Suprapubic skin (tissue), 4 donors: ENCODE measurements at regions not wholly inside any gene's neighbourhood (a gene's known extent, or its start where the extent isn't known, plus 50 kb on each side); places are given as distances from the start of the nearest gene placed in this dataset.
A peak's percentile ranks its signal among the peaks of the same experiment; 100 is the strongest.

Experiments used
- DNase-seq, 2 donors: peaks; one replicate each; pipeline ENCODE4 v3.0.0-alpha.2; 2019; ENCODE audit warnings: low spot score in 2 of 2
- H3K27ac ChIP-seq: fragments of 200-600 bp; sonication (generic); one replicate; pipeline ENCODE4 v1.5.1; 2019
- H3K27me3 ChIP-seq: fragments of 200-600 bp; sonication (generic); one replicate; pipeline ENCODE4 v1.5.1; 2019
- H3K36me3 ChIP-seq: fragments of 200-600 bp; sonication (generic); one replicate; pipeline ENCODE4 v1.5.1; 2019
- H3K4me1 ChIP-seq: fragments of 200-600 bp; sonication (generic); one replicate; pipeline ENCODE4 v1.5.1; 2019
- H3K4me3 ChIP-seq: fragments of 200-600 bp; sonication (generic); one replicate; pipeline ENCODE4 v1.5.1; 2019; ENCODE audit warnings: mild to moderate bottlenecking
- H3K9me3 ChIP-seq: fragments of 200-600 bp; sonication (generic); one replicate; pipeline ENCODE4 v1.5.1; 2019
- EP300 ChIP-seq: sonication (generic); formaldehyde crosslinking; IDR thresholded peaks from one replicate; pipeline ENCODE4 v1.6.1; 2017; ENCODE audit warnings: antibody characterized with exemption
- POLR2A ChIP-seq, 2 donors: fragments of 450-650 bp; IDR thresholded peaks; one replicate each; pipeline ENCODE4 v1.6.1; 2017; ENCODE audit warnings: antibody characterized with exemption in 2 of 2, mild to moderate bottlenecking in 2 of 2, moderate library complexity in 2 of 2
- POLR2AphosphoS5 ChIP-seq, 3 donors: sonication (generic); formaldehyde crosslinking; IDR thresholded peaks; one replicate each; pipeline ENCODE4 v1.6.1; 2017; ENCODE audit warnings: antibody characterized with exemption in 3 of 3
- WGBS: methylation state at CpG from one replicate; pipeline ENCODE4 v1.1.5; 2018; 5-methylcytosine and 5-hydroxymethylcytosine counted together
- TF ChIP-seq, protein P1 (sequence below), 2 donors: fragments of 200-600 bp in 1 of 2; fragments of 450-650 bp in 1 of 2; sonication (generic) in 1 of 2; IDR thresholded peaks; one replicate each; pipeline ENCODE4 v1.5.1; 2016 to 2019; ENCODE audit warnings: antibody characterized with exemption in 2 of 2, mild to moderate bottlenecking in 1 of 2, moderate library complexity in 1 of 2

DNA sequence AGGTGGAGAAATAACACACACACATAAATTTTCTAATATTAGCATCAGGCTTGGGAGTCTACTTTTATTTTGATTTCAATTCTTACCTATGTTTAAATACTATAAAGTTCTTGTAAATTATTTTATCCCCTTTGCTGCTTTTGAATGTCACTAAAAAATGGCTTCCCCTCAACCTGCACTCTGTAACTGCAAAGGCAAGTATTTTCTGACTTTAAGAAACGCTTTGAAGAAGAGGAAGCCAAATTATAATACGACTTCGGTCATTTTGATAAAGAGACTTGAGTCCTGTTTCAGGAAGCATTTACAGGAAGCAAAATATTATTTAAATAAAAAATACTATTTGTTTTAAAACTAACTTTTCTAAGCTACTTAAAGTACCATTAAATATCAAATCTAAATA lies 627.7 kb upstream of the AGTR1 start:
- 79% methylated on average over 3 of the region's 3 CpGs for WGBS
- Histone ChIP-seq H3K9me3 (no peaks in the 10 kb centered on the region), H3K36me3 (no peaks in the 10 kb centered on the region), H3K27me3 (no peaks in the 10 kb centered on the region), H3K4me1 (no peaks in the 10 kb centered on the region), H3K27ac (no peak overlapping the region), H3K4me3 (no peak overlapping the region)
- no peak for DNase-seq
- TF ChIP-seq EP300 (no peak), POLR2A (IDR thresholded peaks at IDR 0.05) (no peak), POLR2AphosphoS5 (IDR thresholded peaks at IDR 0.05) (no peak)
- TF ChIP-seq, protein P1, sequence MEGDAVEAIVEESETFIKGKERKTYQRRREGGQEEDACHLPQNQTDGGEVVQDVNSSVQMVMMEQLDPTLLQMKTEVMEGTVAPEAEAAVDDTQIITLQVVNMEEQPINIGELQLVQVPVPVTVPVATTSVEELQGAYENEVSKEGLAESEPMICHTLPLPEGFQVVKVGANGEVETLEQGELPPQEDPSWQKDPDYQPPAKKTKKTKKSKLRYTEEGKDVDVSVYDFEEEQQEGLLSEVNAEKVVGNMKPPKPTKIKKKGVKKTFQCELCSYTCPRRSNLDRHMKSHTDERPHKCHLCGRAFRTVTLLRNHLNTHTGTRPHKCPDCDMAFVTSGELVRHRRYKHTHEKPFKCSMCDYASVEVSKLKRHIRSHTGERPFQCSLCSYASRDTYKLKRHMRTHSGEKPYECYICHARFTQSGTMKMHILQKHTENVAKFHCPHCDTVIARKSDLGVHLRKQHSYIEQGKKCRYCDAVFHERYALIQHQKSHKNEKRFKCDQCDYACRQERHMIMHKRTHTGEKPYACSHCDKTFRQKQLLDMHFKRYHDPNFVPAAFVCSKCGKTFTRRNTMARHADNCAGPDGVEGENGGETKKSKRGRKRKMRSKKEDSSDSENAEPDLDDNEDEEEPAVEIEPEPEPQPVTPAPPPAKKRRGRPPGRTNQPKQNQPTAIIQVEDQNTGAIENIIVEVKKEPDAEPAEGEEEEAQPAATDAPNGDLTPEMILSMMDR (IDR thresholded peaks at IDR 0.05) = no peak

DNA sequence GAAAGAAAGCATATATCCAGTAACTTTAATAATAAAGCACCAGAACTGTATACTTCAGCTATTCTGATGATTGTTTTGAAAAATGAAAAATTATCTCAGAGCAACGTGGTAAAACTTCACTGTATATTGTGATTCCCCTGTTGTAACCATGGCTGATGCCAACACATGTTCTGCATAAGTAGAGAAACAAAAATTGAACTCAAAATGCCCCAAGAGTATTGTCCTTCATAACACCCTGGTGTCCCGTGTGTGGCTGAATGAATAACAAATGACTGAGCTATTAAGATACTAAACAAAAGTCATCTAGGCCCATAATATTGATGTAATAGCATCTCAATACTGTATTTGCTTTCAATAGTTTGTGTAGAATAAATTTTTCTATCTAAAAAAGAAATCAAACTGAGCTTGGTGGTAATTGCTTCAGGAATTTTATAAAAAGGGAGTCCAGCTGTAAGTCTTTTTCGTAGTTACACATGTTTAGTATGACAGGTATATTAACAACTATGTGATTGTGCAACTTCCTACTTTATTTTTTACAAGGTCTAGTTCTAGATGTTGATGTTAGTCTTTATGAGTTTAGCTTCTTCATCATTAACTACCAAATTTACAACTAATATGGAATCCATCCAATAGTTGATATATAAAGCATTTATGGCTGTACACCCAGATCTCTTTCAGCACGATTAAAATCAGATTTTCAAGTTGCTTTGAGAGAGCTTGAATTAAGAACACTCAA lies 623.8 kb upstream of the AGTR1 start:
- TF ChIP-seq POLR2AphosphoS5 (IDR thresholded peaks at IDR 0.05) (no peak), EP300 (no peak), POLR2A (IDR thresholded peaks at IDR 0.05) (no peak)
- TF ChIP-seq, protein P1 (IDR thresholded peaks at IDR 0.05) = no peak

DNA sequence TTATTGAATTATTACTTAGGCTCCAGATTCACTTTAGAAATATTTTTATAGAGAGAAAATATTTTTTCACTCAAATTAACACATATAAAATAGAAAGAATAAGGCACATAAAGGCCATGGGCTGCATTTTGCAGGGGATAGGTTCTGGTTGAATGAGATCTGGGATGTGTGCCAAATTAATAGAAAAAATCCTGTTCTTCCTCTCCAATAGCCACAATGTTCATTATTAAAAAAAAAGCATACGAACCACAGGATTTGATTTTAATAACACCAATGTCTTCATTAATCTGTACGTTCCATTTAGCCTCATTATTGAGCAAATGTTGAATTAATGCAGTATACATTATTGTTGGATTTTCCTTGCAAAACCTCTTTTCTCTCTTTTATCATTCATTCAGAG lies 622.8 kb upstream of the AGTR1 start:
- DNase-seq = no peak
- 60% methylated on average over 2 of the region's 2 CpGs for WGBS

More for the DNA sequence above, 623.8 kb upstream of the AGTR1 start:
- no peak for DNase-seq
- Histone ChIP-seq H3K4me1 (no peaks in the 10 kb centered on the region), H3K9me3 (no peaks in the 10 kb centered on the region), H3K4me3 (no peak overlapping the region), H3K36me3 (no peaks in the 10 kb centered on the region), H3K27me3 (no peaks in the 10 kb centered on the region), H3K27ac (no peak overlapping the region)
- WGBS = 68% methylated on average over 4 of the region's 4 CpGs

DNA sequence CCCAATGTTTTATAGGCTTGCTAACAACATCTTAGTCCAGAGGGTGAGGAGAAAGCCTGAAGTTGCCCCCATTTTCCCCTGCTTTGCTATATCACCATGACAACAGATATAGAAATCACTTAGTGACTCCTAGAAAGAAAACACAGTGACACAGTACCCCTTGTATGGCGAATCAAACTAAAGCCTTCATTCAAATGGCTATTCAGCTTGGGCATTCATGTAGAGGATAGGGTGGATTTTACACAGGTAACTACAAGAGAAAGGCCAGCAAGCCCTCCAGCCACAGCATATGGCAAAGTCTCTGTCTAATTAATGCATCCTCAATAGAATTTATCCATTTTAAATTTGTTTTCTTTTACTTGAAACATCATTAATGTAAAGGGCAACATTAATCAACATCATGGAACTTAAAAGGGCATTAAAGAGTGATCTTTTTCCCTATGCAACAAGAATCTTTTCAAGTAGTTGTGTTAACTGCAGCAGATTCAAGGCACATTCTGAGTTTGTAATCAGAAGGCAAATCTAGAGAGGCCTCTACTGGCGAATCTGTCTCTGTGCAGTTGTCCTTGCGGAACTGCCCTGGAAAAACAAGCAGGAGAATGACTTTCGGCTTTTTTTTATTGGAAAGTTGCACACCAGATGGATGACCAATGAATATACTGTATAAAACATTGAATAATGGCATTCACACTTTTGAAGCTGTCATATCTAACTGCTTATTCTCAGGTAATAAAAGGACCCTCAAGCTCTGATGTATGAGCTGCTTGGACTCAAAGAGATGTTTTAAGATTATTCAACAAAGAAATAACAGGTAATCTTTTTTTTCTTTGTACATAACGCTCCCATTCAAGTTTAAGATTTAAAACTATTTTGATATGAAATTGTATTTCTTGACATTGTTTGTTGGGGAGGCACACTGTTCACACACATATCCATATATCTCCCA lies 621.7 kb upstream of the AGTR1 start:
- 61% methylated on average over 5 of the region's 5 CpGs for WGBS
- H3K36me3 ChIP-seq = no peaks in the 10 kb centered on the region
- no peaks in the 10 kb centered on the region for H3K9me3 ChIP-seq
- H3K27me3 ChIP-seq = no peaks in the 10 kb centered on the region
- no peak overlapping the region for H3K4me3 ChIP-seq
- no peak overlapping the region for H3K27ac ChIP-seq
- H3K4me1 ChIP-seq = no peaks in the 10 kb centered on the region
- no peak for DNase-seq
- no peak for TF ChIP-seq POLR2AphosphoS5 (IDR thresholded peaks at IDR 0.05)
- TF ChIP-seq, protein P1 (IDR thresholded peaks at IDR 0.05) = peak in 1 of 2 donors; percentile 47
- no peak for TF ChIP-seq POLR2A (IDR thresholded peaks at IDR 0.05)
- TF ChIP-seq EP300 = no peak

More for the DNA sequence above, 622.8 kb upstream of the AGTR1 start:
- Histone ChIP-seq H3K9me3 (no peaks in the 10 kb centered on the region), H3K4me3 (no peak overlapping the region), H3K27ac (no peak overlapping the region), H3K4me1 (no peaks in the 10 kb centered on the region), H3K36me3 (no peaks in the 10 kb centered on the region), H3K27me3 (no peaks in the 10 kb centered on the region)
- no peak for TF ChIP-seq EP300
- no peak for TF ChIP-seq POLR2AphosphoS5 (IDR thresholded peaks at IDR 0.05)
- no peak for TF ChIP-seq POLR2A (IDR thresholded peaks at IDR 0.05)
- TF ChIP-seq, protein P1 (IDR thresholded peaks at IDR 0.05) = no peak
